Mesodermal cell (in vitro differentiated cells): ENCODE measurements at regions not wholly inside any gene's neighbourhood (a gene's known extent, or its start where the extent isn't known, plus 50 kb on each side); places are given as distances from the start of the nearest gene placed in this dataset.
"Not testable (repeated sequence)": the region's sequence is repeated elsewhere in the genome, so short reads cannot be mapped to it uniquely, and the experiment has no call there.

Source experiments
- H3K27ac ChIP-seq: 2 replicates; pipeline ENCODE4 v1.7.0; 2013; ENCODE audit warnings: mild to moderate bottlenecking, low read depth, low read length, moderate library complexity; ENCODE audit not compliant: severe bottlenecking
- H3K36me3 ChIP-seq: 2 replicates; pipeline ENCODE4 v1.7.1; 2013; ENCODE audit warnings: mild to moderate bottlenecking, low read length, moderate library complexity; ENCODE audit not compliant: control insufficient read depth, insufficient read depth
- H3K4me1 ChIP-seq: one replicate; pipeline ENCODE4 v1.7.1; 2013; ENCODE audit warnings: mild to moderate bottlenecking, low read length; ENCODE audit not compliant: insufficient read depth, control insufficient read depth, poor library complexity, severe bottlenecking
- H3K4me3 ChIP-seq: 2 replicates; pipeline ENCODE4 v1.7.0; 2013; ENCODE audit warnings: low read length, control low read depth, mild to moderate bottlenecking; ENCODE audit not compliant: insufficient read depth, poor library complexity, severe bottlenecking; ENCODE audit errors: extremely low read depth
- H3K9me3 ChIP-seq: 2 replicates; pipeline ENCODE4 v1.7.1; 2013; ENCODE audit warnings: mild to moderate bottlenecking, low read length, moderate library complexity; ENCODE audit not compliant: control insufficient read depth
- WGBS, 2 experiments: methylation state at CpG; one replicate each; pipeline ENCODE4 v1.1.5; 2013; ENCODE audit warnings: missing lambda C conversion rate in 2 of 2; ENCODE audit not compliant: insufficient coverage in 2 of 2; 5-methylcytosine and 5-hydroxymethylcytosine counted together

DNA sequence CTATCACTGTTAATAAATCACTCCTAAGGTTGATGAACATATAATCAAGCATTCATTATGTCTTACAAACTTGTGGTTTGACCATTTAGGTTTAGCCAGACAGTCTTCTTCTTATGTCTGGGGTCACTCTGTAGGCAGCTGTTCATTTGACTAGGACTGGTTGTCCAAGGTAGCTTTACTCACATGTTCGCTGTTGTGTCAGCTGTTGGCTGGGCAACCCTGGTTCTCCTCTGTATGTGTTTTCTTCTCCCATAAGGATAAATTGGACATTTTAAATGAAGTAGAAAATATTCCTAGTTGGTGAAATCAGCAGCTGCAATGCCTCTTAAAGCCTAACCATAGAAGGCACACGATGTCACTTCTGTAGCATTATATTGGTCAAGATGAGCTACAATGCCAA lies 635.1 kb downstream of the EPHA3 start:
- H3K36me3 ChIP-seq = no peaks in the 10 kb centered on the region
- no peak overlapping the region for H3K27ac ChIP-seq
- WGBS, 2 experiments = 100% methylated on average over 1 of the region's 2 CpGs; no CpG with 5 or more reads in 1 of the 2 experiments
- H3K9me3 ChIP-seq = no peaks in the 10 kb centered on the region
- H3K4me1 ChIP-seq = no peaks in the 10 kb centered on the region
- H3K4me3 ChIP-seq = no peak overlapping the region

DNA sequence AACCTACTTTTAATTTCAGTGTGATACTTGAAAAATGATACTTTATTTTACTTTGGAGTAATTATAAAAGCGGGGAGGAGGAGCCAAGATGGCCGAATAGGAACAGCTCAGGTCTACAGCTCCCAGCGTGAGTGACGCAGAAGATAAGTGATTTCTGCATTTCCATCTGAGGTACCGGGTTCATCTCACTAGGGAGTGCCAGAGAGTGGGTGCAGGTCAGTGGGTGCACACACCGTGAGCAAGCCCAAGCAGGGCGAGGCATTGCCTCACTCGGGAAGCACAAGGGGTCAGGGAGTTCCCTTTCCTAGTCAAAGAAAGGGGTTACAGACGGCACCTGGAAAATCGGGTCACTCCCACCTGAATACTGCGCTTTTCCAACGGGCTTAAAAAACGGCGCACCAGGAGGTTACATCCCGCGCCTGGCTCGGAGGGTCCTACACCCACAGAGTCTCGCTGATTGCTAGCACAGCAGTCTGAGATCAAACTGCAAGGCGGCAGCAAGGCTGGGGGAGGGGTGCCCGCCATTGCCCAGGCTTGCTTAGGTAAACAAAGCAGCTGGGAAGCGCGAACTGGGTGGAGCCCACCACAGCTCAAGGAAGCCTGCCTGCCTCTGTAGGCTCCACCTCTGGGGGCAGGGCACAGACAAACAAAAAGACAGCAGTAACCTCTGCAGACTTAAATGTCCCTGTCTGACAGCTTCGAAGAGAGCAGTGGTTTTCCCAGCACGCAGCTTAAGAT lies 640.3 kb downstream of the EPHA3 start:
- 90 to 92% methylated on average over 9 to 17 of the region's 24 CpGs for WGBS, 2 experiments
- not testable (repeated sequence) for H3K27ac ChIP-seq, H3K9me3 ChIP-seq, H3K4me1 ChIP-seq, H3K36me3 ChIP-seq, H3K4me3 ChIP-seq

DNA sequence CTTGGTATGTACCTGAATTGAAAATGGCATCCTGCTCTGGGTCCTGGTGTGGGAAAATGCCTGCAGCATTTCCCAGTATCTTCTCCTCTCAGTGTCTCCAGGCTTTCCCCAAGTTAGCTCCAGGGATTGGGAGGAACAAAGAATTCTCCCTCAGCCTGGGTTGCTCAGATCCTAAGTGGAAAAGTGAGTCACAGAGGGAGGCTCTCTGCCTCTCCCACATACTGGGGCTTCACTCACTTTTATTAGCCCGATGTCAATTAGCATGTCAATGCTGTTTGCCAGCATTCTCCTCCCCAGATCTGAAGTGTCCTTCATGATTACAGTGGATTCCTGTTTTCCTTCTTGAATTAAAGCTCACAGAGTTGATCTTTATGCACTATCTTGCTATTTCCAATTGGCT lies 655.0 kb downstream of the EPHA3 start:
- no peaks in the 10 kb centered on the region for H3K4me1 ChIP-seq
- H3K36me3 ChIP-seq = no peaks in the 10 kb centered on the region
- WGBS, 2 experiments = 29 to 64% methylated on average over 1 of the region's 1 CpG
- H3K27ac ChIP-seq = no peak overlapping the region
- H3K4me3 ChIP-seq = no peak overlapping the region
- H3K9me3 ChIP-seq = peaks cover 3% of the 10 kb centered on the region

DNA sequence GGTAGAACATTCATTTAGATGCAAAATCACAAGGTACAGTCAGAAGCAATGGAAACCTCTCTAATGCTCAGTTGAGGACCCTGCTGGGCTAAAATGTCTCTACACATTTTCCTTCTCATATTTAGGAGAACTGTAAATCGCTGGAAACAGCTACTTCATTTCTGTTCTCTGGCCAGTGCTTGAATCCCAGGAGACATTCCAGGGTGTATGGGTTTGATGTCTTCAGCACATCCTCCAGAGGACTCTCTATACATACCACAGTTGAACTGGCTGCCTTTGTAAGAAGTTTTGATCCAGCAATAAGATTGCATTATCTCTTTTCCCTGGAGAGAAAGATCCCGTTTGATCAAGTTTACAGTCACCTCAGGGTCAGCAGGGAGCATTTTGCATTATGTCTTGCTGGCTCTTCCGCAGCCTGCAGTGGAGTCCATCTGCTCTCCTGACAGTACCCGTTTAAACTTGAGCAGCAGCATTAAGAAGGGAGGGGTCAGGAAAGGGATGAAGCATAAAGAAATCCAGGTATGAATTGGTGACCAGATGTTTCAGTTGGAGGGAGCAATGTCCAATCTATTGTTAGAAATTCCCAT lies 676.0 kb downstream of the EPHA3 start:
- Histone ChIP-seq H3K4me3 (no peak overlapping the region), H3K4me1 (no peaks in the 10 kb centered on the region), H3K9me3 (no peaks in the 10 kb centered on the region), H3K36me3 (no peaks in the 10 kb centered on the region), H3K27ac (no peak overlapping the region)
- 61 to 84% methylated on average over 3 of the region's 4 CpGs for WGBS, 2 experiments

GRCh38 chr3:89787485-89787884 lies 680.1 kb downstream of the EPHA3 start:
- WGBS, 2 experiments = 100% methylated on average over 1 to 3 of the region's 5 CpGs
- Histone ChIP-seq H3K27ac (no peak overlapping the region), H3K4me1 (no peaks in the 10 kb centered on the region)

GRCh38 chr3:89787979-89788378 lies 680.6 kb downstream of the EPHA3 start:
- WGBS, 2 experiments = no CpG with 5 or more reads among the region's 1 CpG
- no peaks in the 10 kb centered on the region for H3K4me1 ChIP-seq
- H3K27ac ChIP-seq = no peak overlapping the region
- no peak overlapping the region for H3K4me3 ChIP-seq
- H3K36me3 ChIP-seq = no peaks in the 10 kb centered on the region
- H3K9me3 ChIP-seq = no peaks in the 10 kb centered on the region

More at GRCh38 chr3:89787485-89787884, 680.1 kb downstream of the EPHA3 start:
- Histone ChIP-seq H3K36me3 (no peaks in the 10 kb centered on the region), H3K9me3 (no peaks in the 10 kb centered on the region), H3K4me3 (no peak overlapping the region)

GRCh38 chr3:89795506-89795905 lies 688.1 kb downstream of the EPHA3 start:
- Histone ChIP-seq H3K36me3 (no peaks in the 10 kb centered on the region), H3K9me3 (no peaks in the 10 kb centered on the region), H3K27ac (no peak overlapping the region), H3K4me3 (no peak overlapping the region), H3K4me1 (no peaks in the 10 kb centered on the region)
- WGBS, 2 experiments = no CpG with 5 or more reads among the region's 3 CpGs

GRCh38 chr3:89802881-89803280 lies 695.5 kb downstream of the EPHA3 start:
- no peaks in the 10 kb centered on the region for H3K36me3 ChIP-seq
- H3K4me3 ChIP-seq = no peak overlapping the region
- H3K27ac ChIP-seq = no peak overlapping the region
- H3K9me3 ChIP-seq = no peaks in the 10 kb centered on the region
- no peaks in the 10 kb centered on the region for H3K4me1 ChIP-seq

- H3K4me1 ChIP-seq = no peaks in the 10 kb centered on the region
- H3K27ac ChIP-seq = no peak overlapping the region
- 89 to 100% methylated on average over 2 to 3 of the region's 3 CpGs for WGBS, 2 experiments
- H3K36me3 ChIP-seq = no peaks in the 10 kb centered on the region
- H3K9me3 ChIP-seq = no peaks in the 10 kb centered on the region
- no peak overlapping the region for H3K4me3 ChIP-seq
These were observed 696.3 kb downstream of the EPHA3 start for GRCh38 chr3:89803711-89804110.

DNA sequence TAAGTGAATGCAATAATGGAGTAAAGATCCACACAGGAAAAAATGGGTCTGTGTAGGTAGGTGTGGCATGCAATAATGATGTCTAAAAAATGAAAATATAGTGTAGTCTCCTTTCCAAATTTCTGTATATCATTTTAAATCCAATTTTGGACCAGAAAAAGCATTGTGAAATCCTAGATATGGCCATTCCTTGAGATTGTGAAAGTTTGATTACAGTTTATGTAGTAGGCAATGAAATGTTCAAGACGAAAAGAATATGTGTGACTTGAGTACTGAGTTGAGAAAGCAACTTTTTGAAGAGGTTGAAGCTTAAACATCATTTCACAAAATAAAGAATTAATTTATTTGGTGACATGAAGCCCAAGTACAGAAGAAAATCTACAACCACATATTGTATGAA lies 698.7 kb downstream of the EPHA3 start:
- no CpG with 5 or more reads among the region's 1 CpG for WGBS, 2 experiments
- no peaks in the 10 kb centered on the region for H3K36me3 ChIP-seq
- H3K4me1 ChIP-seq = no peaks in the 10 kb centered on the region
- H3K27ac ChIP-seq = no peak overlapping the region
- no peaks in the 10 kb centered on the region for H3K9me3 ChIP-seq
- H3K4me3 ChIP-seq = no peak overlapping the region

- Histone ChIP-seq H3K4me3 (no peak overlapping the region), H3K9me3 (no peaks in the 10 kb centered on the region), H3K36me3 (no peaks in the 10 kb centered on the region), H3K4me1 (no peaks in the 10 kb centered on the region), H3K27ac (no peak overlapping the region)
These were observed 701.3 kb downstream of the EPHA3 start for GRCh38 chr3:89808680-89809197.
